ENCODE measurements at regions not wholly inside any gene's neighbourhood (a gene's known extent, or its start where the extent isn't known, plus 50 kb on each side); places are given as distances from the start of the nearest gene placed in this dataset.

DNA sequence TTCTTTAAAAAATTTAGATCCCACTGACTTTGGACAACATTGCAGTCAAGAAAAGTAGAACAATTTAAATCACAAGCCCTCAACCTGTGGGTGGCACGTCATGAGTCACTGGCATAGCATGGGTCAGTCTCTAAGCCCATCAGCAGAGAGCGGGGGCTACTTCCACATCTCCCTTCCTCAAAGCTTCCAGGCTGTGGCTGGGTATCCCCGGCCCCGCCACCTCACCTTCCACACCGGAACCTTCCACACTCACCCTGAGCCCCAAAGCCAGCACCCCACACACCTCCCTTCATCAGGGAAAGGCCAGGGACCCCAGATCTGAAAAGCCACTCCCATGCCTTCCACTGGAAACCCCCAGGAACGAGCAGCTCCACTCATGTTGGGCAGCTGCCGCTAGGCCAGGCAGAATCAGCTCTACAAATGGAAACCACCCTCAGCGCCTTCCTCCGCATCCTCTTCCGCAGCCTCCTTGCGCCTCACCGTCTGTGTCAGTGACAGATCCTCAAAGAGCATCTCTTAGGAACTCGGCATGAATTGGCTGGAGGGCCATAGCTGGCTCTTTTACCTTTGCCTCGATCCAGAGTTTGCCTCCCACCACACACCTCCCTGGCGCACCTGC, 156.5 kb downstream of the ERCC6L2 start:
- no peak for DNase-seq

- no peak for DNase-seq
These were observed 155.9 kb downstream of the ERCC6L2 start for GRCh38 chr9:96031366-96031824.

DNA sequence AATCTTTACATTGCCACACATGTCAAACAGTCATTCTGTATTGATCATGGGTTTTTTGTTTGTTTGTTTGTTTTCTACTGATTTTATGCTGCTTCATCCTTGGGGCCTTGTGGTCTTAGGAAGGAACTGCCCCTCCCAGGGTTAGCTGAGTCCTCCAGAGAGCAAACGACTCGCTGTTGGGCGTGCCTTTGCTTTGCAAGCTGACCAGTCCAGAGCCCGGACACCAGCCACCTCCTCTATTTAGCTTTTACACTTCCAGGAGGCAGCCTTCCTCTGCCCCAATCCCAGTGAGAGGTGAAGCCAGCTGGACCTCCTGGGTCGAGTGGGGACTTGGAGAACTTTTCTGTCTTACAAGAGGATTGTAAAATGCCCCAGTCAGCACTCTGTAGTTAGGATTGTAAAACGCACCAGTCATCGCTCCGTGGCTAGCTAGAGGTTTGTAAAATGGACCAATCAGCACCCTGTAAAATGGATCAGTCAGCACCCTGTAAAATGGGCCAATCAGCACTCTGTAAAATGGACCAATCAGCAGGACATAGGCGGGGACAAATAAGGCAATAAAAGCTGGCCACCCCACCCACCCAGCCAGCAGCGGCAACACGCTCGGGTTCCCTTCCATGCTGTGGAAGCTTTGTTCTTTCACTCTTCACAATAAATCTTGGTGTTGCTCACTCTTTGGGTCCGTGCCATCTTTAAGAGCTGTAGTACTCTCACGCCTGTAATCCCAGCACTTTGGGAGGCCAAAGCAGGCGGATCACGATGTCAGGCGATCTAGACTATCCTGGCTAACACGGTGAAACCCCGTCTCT, 154.4 kb downstream of the ERCC6L2 start:
- no peak for DNase-seq

DNA sequence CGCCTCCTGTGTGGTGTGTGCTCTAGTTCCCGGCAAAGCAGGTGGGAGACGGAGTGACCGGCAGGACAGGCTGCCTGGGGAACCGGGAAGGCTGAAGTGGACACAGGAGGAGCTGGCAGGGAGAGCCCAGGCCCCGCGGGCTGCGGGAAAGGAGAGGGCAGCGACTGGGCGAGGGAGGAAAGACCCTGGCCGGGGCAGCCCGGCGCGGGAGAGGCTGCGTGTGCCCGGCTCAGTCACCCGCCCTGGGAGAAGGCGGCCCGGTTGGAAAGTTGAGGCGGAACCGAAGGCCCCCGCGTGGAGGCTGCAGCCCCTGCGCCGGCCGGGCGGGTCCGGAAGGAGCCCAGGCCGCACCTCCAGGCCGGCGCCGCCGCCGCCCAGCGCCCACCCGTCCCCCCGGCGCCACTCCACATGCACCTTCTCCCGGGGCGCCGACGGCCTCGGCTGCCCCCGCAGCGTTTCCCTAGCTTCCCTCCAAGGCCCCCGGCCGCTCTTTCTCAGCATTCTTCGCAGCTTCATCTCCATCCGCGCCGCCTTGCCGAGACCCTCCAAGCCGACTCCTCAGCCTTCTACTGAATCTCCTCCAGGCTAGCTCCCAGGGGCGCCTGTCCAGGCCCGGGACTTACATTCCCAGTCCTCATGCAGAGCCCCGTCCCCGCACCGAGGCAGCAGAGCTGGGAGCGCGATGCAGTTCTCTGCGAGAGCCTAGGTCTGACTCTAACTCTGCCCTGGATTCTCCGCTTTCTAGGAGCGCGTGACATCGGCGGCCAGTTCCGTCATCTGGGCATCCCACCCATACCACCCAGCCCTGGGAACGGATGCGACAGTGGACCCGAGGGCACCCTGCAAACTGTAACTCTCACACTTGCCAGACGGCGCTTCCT, 152.0 kb downstream of the ERCC6L2 start:
- no peak for DNase-seq

GRCh38 chr9:96026655-96027213, 151.2 kb downstream of the ERCC6L2 start:
- DNase-seq: no peak

DNA sequence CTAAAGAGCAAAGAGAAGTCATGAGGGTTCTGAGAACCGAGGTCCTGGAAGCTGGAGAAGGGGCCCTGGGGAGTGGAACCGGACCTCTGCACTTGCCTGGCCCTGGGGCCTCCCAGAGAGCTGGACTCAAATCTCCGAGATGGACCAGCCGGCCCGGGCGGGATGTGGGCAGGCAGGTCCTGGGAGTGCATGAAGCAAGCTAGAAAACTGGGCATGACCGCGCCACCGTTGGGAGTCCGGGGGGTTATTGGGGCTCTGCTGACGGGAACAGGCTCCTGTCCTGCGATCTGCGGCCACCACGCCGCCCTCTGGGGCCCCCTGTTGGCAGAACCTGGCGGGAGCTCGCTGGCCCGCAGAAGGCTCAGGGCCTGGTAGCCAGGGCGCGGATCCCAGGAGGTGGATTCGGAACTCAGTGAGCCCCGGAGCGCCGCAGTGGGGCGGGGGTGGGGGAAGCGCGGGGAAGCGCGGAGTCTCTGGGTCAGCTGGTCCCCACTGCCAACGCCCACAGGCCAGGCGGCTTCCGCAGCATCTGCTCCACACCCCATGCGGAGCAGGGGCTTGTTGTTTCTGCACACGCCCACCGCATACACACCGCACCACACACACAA, 150.6 kb downstream of the ERCC6L2 start:
- DNase-seq: no peak

DNA sequence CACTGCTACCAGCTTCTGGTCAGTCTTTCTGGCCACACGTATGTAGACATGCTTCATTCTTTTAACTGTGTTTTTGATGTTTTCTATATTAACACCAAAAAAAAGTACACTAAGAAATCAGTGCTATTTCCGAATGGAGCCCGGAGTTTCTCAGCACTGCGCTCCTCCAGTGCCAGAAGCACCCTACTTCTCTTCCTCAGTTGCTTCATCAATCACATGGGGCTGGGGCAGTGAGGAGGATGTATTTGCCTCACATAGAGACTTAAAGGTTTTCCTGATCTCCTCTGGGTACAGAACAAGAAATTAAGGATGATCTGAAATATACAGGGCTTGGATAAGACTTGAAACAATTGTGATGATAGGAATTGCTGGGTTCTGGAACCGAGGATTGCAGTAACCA, 148.0 kb downstream of the ERCC6L2 start:
- DNase-seq: peak; percentile 30

DNA sequence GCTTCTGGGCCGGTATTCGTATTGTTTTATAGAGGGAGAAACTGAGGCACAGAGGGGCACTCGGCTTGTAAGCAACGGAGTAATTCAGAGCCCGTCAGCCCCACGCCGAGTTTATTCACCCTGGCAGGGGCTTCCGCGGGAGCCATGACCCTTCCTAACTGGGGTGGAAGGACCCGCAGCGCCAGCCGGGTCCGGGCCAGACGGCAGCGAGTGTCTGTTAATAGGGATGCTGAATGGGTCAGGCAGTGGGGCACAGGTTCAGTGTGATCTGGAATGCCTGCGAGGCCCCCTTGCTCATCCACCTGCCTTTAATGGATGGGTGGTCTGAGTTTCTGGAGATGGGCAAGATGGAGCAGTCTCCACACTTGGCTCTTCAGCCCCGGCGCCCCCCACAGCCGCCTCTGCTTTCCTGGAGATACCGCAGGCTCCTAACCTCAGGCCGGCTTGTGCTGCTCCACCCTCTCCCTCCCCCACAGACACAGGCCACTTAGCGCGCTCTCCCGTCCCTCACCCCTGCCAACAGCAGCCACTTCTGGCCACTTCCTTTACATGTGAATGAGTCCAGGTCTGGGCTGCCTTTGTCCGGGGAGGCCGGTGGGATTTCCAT, 147.1 kb downstream of the ERCC6L2 start:
- DNase-seq: peak; percentile 93

- DNase-seq: no peak
These were observed 146.3 kb downstream of the ERCC6L2 start for GRCh38 chr9:96021551-96022444.

DNA sequence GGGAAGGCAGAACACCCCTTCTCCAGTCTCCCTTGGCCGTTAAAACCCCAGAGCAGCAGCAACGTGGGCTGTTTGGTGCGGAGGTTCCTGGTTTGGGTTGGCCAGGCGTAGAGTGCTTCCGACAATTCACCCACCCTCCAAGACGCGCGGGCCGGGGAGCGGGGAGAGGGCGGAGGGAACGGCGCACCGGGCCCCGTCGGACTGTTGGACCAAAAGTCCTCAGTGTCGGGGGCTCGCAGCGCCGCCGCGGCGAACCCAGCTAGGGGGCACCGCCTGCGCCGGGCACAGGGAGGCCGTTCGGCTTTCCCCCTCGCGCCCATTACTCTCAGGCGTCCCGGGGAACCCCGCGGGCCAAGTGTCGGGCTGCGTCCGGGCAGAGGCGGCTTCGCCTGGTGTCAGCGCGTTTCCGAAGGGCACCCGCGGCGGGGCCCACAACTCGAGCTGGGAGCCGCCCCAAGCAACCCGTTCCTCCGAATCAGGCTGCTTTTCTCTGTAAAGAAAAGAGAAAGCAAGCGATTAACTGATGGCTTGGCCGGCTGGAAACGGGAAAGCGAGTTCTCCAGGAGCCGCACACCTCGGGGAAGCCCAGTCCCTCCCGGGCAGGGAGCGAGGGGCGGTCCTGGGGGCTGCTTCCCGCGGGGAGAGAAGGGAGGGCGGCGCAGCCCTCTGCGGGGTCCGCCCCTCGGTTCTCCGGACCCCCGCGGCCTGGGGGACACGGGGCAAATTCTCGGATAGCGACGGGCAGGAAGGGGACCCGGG, 145.5 kb downstream of the ERCC6L2 start:
- DNase-seq: no peak

- DNase-seq: no peak
These were observed 144.9 kb downstream of the ERCC6L2 start for GRCh38 chr9:96020300-96020791.
